Peyer's patch (tissue), 4 donors: ENCODE measurements at regions not wholly inside any gene's neighbourhood (a gene's known extent, or its start where the extent isn't known, plus 50 kb on each side); places are given as distances from the start of the nearest gene placed in this dataset.

Experiments
- DNase-seq, 3 donors: peaks; one replicate each; pipeline ENCODE4 v3.0.0-alpha.2; 2017 to 2019
- H3K27ac ChIP-seq, 4 donors: fragments of 200-600 bp; sonication (generic); one replicate each; pipeline ENCODE4 v1.5.1; 2016 to 2019
- H3K27me3 ChIP-seq, 2 donors: fragments of 200-600 bp; sonication (generic); one replicate each; pipeline ENCODE4 v1.5.1; 2019
- H3K36me3 ChIP-seq, 3 donors: fragments of 200-600 bp; sonication (generic); one replicate each; pipeline ENCODE4 v1.5.1; 2016 to 2019
- H3K4me1 ChIP-seq, 4 donors: fragments of 200-600 bp; sonication (generic); one replicate each; pipeline ENCODE4 v1.5.1; 2016 to 2019
- H3K4me3 ChIP-seq, 4 donors: fragments of 200-600 bp; sonication (generic); 1 replicate in 3 of 4; 2 replicates in 1 of 4; pipeline ENCODE4 v1.5.1; 2016 to 2019; ENCODE audit warnings: mild to moderate bottlenecking in 1 of 4
- H3K9me3 ChIP-seq, 4 donors: fragments of 200-600 bp; sonication (generic); one replicate each; pipeline ENCODE4 v1.5.1; 2016 to 2019; ENCODE audit warnings: mild to moderate bottlenecking in 1 of 4
- POLR2A ChIP-seq, 2 donors: fragments of 450-650 bp; IDR thresholded peaks; one replicate each; pipeline ENCODE4 v1.5.1; 2017; ENCODE audit warnings: antibody characterized with exemption in 2 of 2, mild to moderate bottlenecking in 2 of 2, moderate library complexity in 2 of 2
- TF ChIP-seq, protein P1 (sequence below), 6 experiments: fragments of 450-650 bp in 4 of 6; fragments of 200-600 bp in 2 of 6; sonication (generic) in 1 of 6; IDR thresholded peaks; one replicate each; pipeline ENCODE4 v1.5.1; 2017 to 2019; ENCODE audit warnings: antibody characterized with exemption in 6 of 6, mild to moderate bottlenecking in 3 of 6, moderate library complexity in 1 of 6

DNA sequence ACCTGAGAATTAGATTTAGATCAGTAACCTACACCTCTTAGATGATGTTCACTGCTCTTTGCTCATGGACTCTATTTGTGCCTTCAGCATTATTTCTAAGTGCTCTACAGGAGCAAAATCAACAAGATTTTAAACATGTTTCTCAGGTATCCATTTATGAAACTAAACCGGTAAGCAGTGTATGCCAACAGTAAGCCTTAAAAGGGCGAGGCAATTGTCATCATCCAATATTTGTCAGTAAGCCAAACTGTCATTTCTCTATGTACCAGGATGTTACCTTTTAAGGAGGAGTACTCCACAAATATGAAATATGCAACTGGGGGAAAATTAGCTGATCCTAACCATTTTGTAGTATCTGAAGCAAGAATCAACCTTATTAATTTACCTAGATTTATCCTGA lies 69.6 kb upstream of the ZNF184 start:
- peaks cover 4 to 30% of the 10 kb centered on the region in 2 donors for H3K27me3 ChIP-seq
- TF ChIP-seq, protein P1, sequence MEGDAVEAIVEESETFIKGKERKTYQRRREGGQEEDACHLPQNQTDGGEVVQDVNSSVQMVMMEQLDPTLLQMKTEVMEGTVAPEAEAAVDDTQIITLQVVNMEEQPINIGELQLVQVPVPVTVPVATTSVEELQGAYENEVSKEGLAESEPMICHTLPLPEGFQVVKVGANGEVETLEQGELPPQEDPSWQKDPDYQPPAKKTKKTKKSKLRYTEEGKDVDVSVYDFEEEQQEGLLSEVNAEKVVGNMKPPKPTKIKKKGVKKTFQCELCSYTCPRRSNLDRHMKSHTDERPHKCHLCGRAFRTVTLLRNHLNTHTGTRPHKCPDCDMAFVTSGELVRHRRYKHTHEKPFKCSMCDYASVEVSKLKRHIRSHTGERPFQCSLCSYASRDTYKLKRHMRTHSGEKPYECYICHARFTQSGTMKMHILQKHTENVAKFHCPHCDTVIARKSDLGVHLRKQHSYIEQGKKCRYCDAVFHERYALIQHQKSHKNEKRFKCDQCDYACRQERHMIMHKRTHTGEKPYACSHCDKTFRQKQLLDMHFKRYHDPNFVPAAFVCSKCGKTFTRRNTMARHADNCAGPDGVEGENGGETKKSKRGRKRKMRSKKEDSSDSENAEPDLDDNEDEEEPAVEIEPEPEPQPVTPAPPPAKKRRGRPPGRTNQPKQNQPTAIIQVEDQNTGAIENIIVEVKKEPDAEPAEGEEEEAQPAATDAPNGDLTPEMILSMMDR (IDR thresholded peaks at IDR 0.05): no peak
- no peak for TF ChIP-seq POLR2A (IDR thresholded peaks at IDR 0.05)

DNA sequence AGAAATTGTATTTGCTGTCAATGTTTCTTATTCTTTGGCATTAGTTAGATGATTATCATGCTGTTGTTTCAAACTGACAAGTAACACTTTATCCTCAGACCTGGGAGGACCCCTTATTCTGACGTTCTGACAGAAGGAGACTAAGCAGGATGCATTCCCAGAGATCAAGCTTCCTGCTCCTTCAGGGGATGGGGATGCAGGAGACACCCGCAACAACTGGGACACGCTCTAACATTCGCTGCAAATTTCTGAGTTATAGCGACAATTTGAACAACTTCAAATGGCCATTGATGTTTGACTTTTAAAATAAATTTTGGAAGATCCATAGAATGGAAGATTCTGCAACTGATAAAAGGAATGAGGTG lies 69.0 kb upstream of the ZNF184 start:
- H3K27ac ChIP-seq: no peak overlapping the region
- H3K4me3 ChIP-seq: no peak overlapping the region
- no peaks in the 10 kb centered on the region for H3K36me3 ChIP-seq
- DNase-seq: no peak
- TF ChIP-seq, protein P1 (IDR thresholded peaks at IDR 0.05): no peak
- TF ChIP-seq POLR2A (IDR thresholded peaks at IDR 0.05): no peak
- H3K4me1 ChIP-seq: peaks cover 0 to 7% (median 0%) of the 10 kb centered on the region in 4 donors
- peaks cover 0 to 9% (median 2%) of the 10 kb centered on the region in 4 donors for H3K9me3 ChIP-seq
- peaks cover 4 to 24% of the 10 kb centered on the region in 2 donors for H3K27me3 ChIP-seq

More for the DNA sequence above, 69.6 kb upstream of the ZNF184 start:
- peaks cover 0 to 7% (median 0%) of the 10 kb centered on the region in 4 donors for H3K4me1 ChIP-seq
- no peaks in the 10 kb centered on the region for H3K36me3 ChIP-seq
- peaks cover 0 to 9% (median 2%) of the 10 kb centered on the region in 4 donors for H3K9me3 ChIP-seq
- no peak for DNase-seq
- H3K4me3 ChIP-seq: no peak overlapping the region
- H3K27ac ChIP-seq: no peak overlapping the region

DNA sequence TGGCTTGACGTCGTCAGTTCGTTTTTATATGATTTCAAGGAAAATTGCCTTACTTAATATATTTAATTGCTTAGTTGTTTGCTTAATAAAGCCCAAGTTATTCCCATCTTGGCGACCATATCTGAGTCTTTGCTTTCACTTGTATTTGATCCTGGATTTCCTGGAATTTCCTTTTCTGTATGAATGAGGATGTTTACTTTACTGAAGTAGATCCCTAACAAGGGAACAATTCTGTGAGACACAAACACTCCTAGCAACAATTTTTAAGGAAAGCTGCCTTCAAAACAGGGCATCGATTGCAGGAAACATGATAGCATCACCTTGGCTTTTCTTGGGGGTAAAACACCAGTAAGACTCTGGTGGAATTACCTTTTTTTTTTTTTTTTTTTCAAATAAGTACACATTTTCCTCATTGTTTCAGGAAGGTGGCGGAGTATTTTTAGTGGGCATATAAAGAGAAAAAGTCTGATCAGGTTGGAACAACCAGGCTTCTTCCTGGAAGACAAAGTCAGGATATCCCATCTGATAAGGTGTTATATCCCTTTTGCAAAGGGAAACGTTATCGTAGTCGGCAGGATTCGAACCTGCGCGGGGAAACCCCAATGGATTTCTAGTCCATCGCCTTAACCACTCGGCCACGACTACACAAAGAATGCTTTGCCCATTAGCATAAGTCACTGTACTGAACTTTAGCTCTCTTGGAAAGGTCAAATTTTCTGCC lies 68.5 kb upstream of the ZNF184 start:
- no peak overlapping the region for H3K4me3 ChIP-seq
- no peaks in the 10 kb centered on the region for H3K36me3 ChIP-seq
- no peak overlapping the region for H3K27ac ChIP-seq
- no peak for DNase-seq
- peaks cover 0 to 9% (median 2%) of the 10 kb centered on the region in 4 donors for H3K9me3 ChIP-seq
- TF ChIP-seq, protein P1 (IDR thresholded peaks at IDR 0.05): no peak
- TF ChIP-seq POLR2A (IDR thresholded peaks at IDR 0.05): no peak
- H3K4me1 ChIP-seq: peaks cover 0 to 7% (median 0%) of the 10 kb centered on the region in 4 donors
- H3K27me3 ChIP-seq: peaks cover under 1 to 19% of the 10 kb centered on the region in 2 donors

DNA sequence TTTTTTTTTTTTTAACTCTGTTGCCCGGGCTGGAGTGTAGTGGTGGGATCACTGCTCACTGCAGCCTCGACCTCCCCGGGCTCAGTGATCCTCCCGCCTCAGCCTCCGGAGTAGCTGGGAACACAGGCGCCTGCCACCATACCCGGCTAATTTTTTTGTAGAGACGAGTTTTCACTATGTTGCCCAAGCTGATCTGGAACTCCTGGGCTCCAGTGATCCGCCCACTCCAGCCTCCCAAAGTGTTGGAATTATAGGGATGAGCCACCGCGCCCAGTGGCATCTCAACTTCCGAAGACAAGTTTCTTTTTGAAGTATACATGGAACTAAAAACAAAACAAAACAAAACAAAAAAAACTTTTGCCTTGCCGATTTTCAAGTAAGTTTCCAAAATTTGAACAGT lies 66.6 kb upstream of the ZNF184 start:
- H3K4me3 ChIP-seq: no peak overlapping the region
- peaks cover 0 to 6% of the 10 kb centered on the region in 2 donors for H3K27me3 ChIP-seq
- no peaks in the 10 kb centered on the region for H3K36me3 ChIP-seq
- TF ChIP-seq, protein P1 (IDR thresholded peaks at IDR 0.05): no peak
- no peak for TF ChIP-seq POLR2A (IDR thresholded peaks at IDR 0.05)
- H3K9me3 ChIP-seq: peaks cover 0 to 5% (median 0%) of the 10 kb centered on the region in 4 donors
- no peak for DNase-seq
- H3K27ac ChIP-seq: no peak overlapping the region
- H3K4me1 ChIP-seq: peaks cover 0 to under 1% (median 0%) of the 10 kb centered on the region in 4 donors

DNA sequence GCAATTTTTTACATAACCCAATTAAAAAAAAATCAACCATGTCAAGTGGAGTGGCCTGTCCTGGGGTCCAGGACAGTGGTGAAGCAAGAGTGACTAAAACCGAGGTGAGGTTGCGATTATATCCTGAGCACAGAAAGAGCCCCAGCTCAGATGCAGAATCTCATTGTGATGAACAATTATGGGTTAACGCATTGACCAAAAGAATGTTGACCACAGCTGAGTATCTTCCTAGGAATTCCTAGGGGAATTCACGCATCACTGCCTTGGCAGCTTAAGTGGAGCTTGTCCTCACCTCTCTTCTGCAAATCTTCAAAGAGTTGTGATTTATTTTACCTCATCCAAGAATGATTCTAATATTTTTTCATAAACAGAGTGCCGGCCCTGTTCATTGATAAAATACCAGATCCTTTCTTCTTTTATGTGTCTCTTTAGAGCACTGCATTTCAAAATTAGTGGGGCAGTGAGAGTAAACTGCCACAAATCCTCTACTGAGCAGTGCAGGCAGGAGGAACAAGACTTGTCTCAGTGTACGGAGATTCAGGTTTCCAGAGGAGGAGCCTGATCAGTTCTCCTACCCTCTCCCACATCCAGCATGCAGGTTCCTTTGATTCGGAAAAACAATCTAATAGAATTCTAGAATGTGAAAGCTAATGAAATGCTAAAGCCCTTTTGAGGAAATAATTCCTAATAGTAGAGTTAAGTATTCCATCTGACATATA lies 60.1 kb upstream of the ZNF184 start:
- TF ChIP-seq, protein P1 (IDR thresholded peaks at IDR 0.05): no peak
- TF ChIP-seq POLR2A (IDR thresholded peaks at IDR 0.05): no peak
- Histone ChIP-seq H3K27me3 (no peaks in the 10 kb centered on the region), H3K27ac (no peak overlapping the region), H3K4me3 (no peak overlapping the region), H3K9me3 (no peaks in the 10 kb centered on the region), H3K36me3 (no peaks in the 10 kb centered on the region), H3K4me1 (no peaks in the 10 kb centered on the region)
- DNase-seq: no peak
